ENCODE measurements at regions not wholly inside any gene's neighbourhood (a gene's known extent, or its start where the extent isn't known, plus 50 kb on each side); places are given as distances from the start of the nearest gene placed in this dataset.
"Not testable (repeated sequence)": the region's sequence is repeated elsewhere in the genome, so short reads cannot be mapped to it uniquely, and the experiment has no call there.

- not testable (repeated sequence) for H2AFZ ChIP-seq; H3K36me3 ChIP-seq (replicated peaks; ENCODE audit: insufficient read depth, low read depth); H3K9me2 ChIP-seq (replicated peaks; ENCODE audit: insufficient read depth); H3K9me3 ChIP-seq (ENCODE audit: low read depth); H3K4me3 ChIP-seq; H3K27ac ChIP-seq; H4K20me1 ChIP-seq (ENCODE audit: insufficient read depth, poor library complexity, severe bottlenecking); DNase-seq (ENCODE audit: low spot score); H3K4me2 ChIP-seq; H3K79me2 ChIP-seq; H3K27me3 ChIP-seq; H3K4me1 ChIP-seq (ENCODE audit: insufficient read depth)
- WGBS (ENCODE audit: low lambda C conversion rate, missing lambda C conversion rate) = no CpG with 5 or more reads among the region's 2 CpGs
Observed at GRCh38 chr16:15189478-15189877, 95.4 kb upstream of the RRN3 start.
